H1 (cell line): ENCODE measurements at regions not wholly inside any gene's neighbourhood (a gene's known extent, or its start where the extent isn't known, plus 50 kb on each side); places are given as distances from the start of the nearest gene placed in this dataset.

Experiments
- CTCF ChIA-PET: fragments of 300-600 bp; sonication (Branson Sonifier 250); formaldehyde crosslinking; loops from one replicate; lab custom pipeline; 2021; ENCODE audit not compliant: partially characterized antibody; lab: Charles Lee
- POLR2A ChIA-PET: fragments of 300-600 bp; sonication (Branson Sonifier 250); formaldehyde crosslinking; loops from one replicate; lab custom pipeline; 2021; ENCODE audit warnings: inconsistent platforms; ENCODE audit not compliant: partially characterized antibody; lab: Charles Lee
- DNase-seq, 2 experiments: peaks; one replicate each; pipeline versions ENCODE4 v3.0.0 to v3.0.0-alpha.2; 2010 to 2022; ENCODE audit warnings: low spot score in 2 of 2, low read depth in 1 of 2, mixed read lengths in 1 of 2
- FAIRE-seq: peaks from 2 replicates; lab custom pipeline; 2011; peaks lifted over from hg19 to GRCh38; lab: Jason Lieb, UNC
- H2AFZ ChIP-seq: 2 replicates; pipeline ENCODE4 v1.8.1; 2012; ENCODE audit warnings: low read length, inconsistent platforms
- H2AK5ac ChIP-seq: 2 replicates; pipeline ENCODE4 v1.6.1; 2013; ENCODE audit warnings: low read depth, low read length
- H2BK120ac ChIP-seq: replicated peaks from 2 replicates; pipeline ENCODE3; 2013; ENCODE audit warnings: low read depth, low read length, inconsistent platforms
- H2BK12ac ChIP-seq: 2 replicates; pipeline ENCODE4 v1.6.1; 2013; ENCODE audit warnings: low read depth, low read length
- H2BK15ac ChIP-seq: 2 replicates; pipeline ENCODE4 v1.6.1; 2013; ENCODE audit warnings: low read length
- H2BK20ac ChIP-seq: 2 replicates; pipeline ENCODE4 v1.6.1; 2013; ENCODE audit warnings: low read length
- H2BK5ac ChIP-seq: 2 replicates; pipeline ENCODE4 v1.6.1; 2013; ENCODE audit warnings: low read depth, low read length
- H3K14ac ChIP-seq: 2 replicates; pipeline ENCODE4 v1.6.1; 2013; ENCODE audit warnings: inconsistent platforms; ENCODE audit not compliant: insufficient read length
- H3K18ac ChIP-seq: 2 replicates; pipeline ENCODE4 v1.6.1; 2013; ENCODE audit warnings: low read length; ENCODE audit errors: extremely low read depth
- H3K23ac ChIP-seq: 2 replicates; pipeline ENCODE4 v1.6.1; 2013; ENCODE audit warnings: inconsistent platforms; ENCODE audit not compliant: insufficient read length
- H3K23me2 ChIP-seq: 2 replicates; pipeline ENCODE4 v1.6.1; 2013; ENCODE audit warnings: low read depth, low read length
- H3K27ac ChIP-seq: 2 replicates; pipeline ENCODE4 v1.6.1; 2011; ENCODE audit warnings: low read depth, low read length, inconsistent platforms
- H3K27me3 ChIP-seq, 4 experiments: replicated peaks in 1 of 4; 1 replicate in 1 of 4; 2 replicates in 3 of 4; pipeline versions ENCODE4 v1.6.1 to v1.8.1; 2011 to 2013; ENCODE audit warnings: low read length in 3 of 4, mild to moderate bottlenecking in 3 of 4, inconsistent platforms in 2 of 4, mixed read lengths in 2 of 4, moderate library complexity in 1 of 4; ENCODE audit not compliant: control insufficient read depth in 3 of 4, insufficient read depth in 3 of 4; ENCODE audit errors: extremely low read depth in 1 of 4
- H3K36me3 ChIP-seq, 4 experiments: 2 replicates each; pipeline versions ENCODE4 v1.6.1 to v1.8.1; 2011 to 2013; ENCODE audit warnings: mild to moderate bottlenecking in 4 of 4, low read length in 3 of 4, moderate library complexity in 2 of 4, control low read depth in 1 of 4, inconsistent platforms in 1 of 4; ENCODE audit not compliant: insufficient read depth in 4 of 4, control insufficient read depth in 2 of 4
- H3K4ac ChIP-seq: replicated peaks from 2 replicates; pipeline ENCODE3; 2013; ENCODE audit warnings: low read length, low read depth, mixed read lengths, inconsistent platforms; ENCODE audit not compliant: insufficient read length
- H3K4me1 ChIP-seq, 4 experiments: replicated peaks in 1 of 4; 1 replicate in 1 of 4; 2 replicates in 3 of 4; pipeline versions ENCODE4 v1.6.1 to v1.8.1; 2011 to 2013; ENCODE audit warnings: low read length in 3 of 4, inconsistent platforms in 2 of 4, mixed read lengths in 1 of 4; ENCODE audit not compliant: insufficient read depth in 4 of 4, control insufficient read depth in 3 of 4
- H3K4me2 ChIP-seq, 2 experiments: 2 replicates each; pipeline versions ENCODE4 v1.6.1 to v1.8.1; 2011 to 2013; ENCODE audit warnings: low read depth in 2 of 2, low read length in 2 of 2, control low read depth in 1 of 2, inconsistent platforms in 1 of 2, mild to moderate bottlenecking in 1 of 2; ENCODE audit not compliant: insufficient read depth in 1 of 2
- H3K4me3 ChIP-seq, 4 experiments: fragments of 200-600, 300-600 bp in 1 of 4; sonication (generic), shearing (Covaris generic), sonication (Bioruptor Twin) in 1 of 4; 2 replicates each; pipeline versions ENCODE4 v1.5.1 to v1.8.1; 2011 to 2016; ENCODE audit warnings: low read length in 4 of 4, low read depth in 3 of 4, control low read depth in 2 of 4, inconsistent platforms in 2 of 4, mild to moderate bottlenecking in 2 of 4, mixed read lengths in 1 of 4, moderate library complexity in 1 of 4; ENCODE audit not compliant: insufficient read depth in 2 of 4; ENCODE audit errors: extremely low read depth in 1 of 4
- H3K56ac ChIP-seq: replicated peaks from 2 replicates; pipeline ENCODE3; 2013; ENCODE audit warnings: low read depth, mild to moderate bottlenecking, mixed read lengths, low read length, inconsistent platforms; ENCODE audit not compliant: insufficient read length
- H3K79me1 ChIP-seq: 2 replicates; pipeline ENCODE4 v1.6.1; 2013; ENCODE audit warnings: low read depth, low read length, control low read depth
- H3K79me2 ChIP-seq, 2 experiments: 2 replicates each; pipeline versions ENCODE4 v1.6.1 to v1.8.1; 2012 to 2013; ENCODE audit warnings: low read length in 2 of 2, mild to moderate bottlenecking in 2 of 2, inconsistent platforms in 1 of 2; ENCODE audit not compliant: insufficient read depth in 2 of 2, control insufficient read depth in 1 of 2
- H3K9ac ChIP-seq, 4 experiments: replicated peaks in 1 of 4; 1 replicate in 1 of 4; 2 replicates in 3 of 4; pipeline versions ENCODE4 v1.6.1 to v1.8.1; 2011 to 2013; ENCODE audit warnings: low read depth in 3 of 4, low read length in 3 of 4, control low read depth in 2 of 4, mild to moderate bottlenecking in 2 of 4, moderate library complexity in 2 of 4, inconsistent platforms in 1 of 4; ENCODE audit errors: extremely low read depth in 1 of 4
- H3K9me3 ChIP-seq, 2 experiments: 2 replicates each; pipeline versions ENCODE4 v1.6.1 to v1.8.1; 2012 to 2013; ENCODE audit warnings: mild to moderate bottlenecking in 2 of 2, moderate library complexity in 2 of 2, control low read depth in 1 of 2, inconsistent platforms in 1 of 2, low read depth in 1 of 2, low read length in 1 of 2, mixed read lengths in 1 of 2; ENCODE audit not compliant: insufficient read depth in 2 of 2
- H4K20me1 ChIP-seq, 2 experiments: replicated peaks in 1 of 2; 2 replicates each; pipeline versions ENCODE3 to v1.8.1; 2011 to 2013; ENCODE audit warnings: inconsistent platforms in 2 of 2, low read length in 2 of 2, mild to moderate bottlenecking in 1 of 2; ENCODE audit not compliant: insufficient read depth in 2 of 2, control insufficient read depth in 1 of 2
- H4K5ac ChIP-seq: 2 replicates; pipeline ENCODE4 v1.6.1; 2013; ENCODE audit warnings: low read length, low read depth, mixed read lengths, inconsistent platforms; ENCODE audit not compliant: insufficient read length
- H4K8ac ChIP-seq: 2 replicates; pipeline ENCODE4 v1.8.0; 2013; ENCODE audit warnings: mild to moderate bottlenecking, moderate library complexity, low read length, inconsistent platforms; ENCODE audit not compliant: insufficient read depth; ENCODE audit errors: extremely low read depth
- H4K91ac ChIP-seq: replicated peaks from 2 replicates; pipeline ENCODE3; 2013; ENCODE audit warnings: low read length, mixed read lengths, inconsistent platforms; ENCODE audit not compliant: insufficient read length
- MAFK ChIP-seq: IDR thresholded peaks from 2 replicates; pipeline ENCODE4 v1.6.1; 2012; ENCODE audit warnings: low read depth, mild to moderate bottlenecking, improper control_type of control experiment, low read length
- RNF2 ChIP-seq: fragments of 200-900, 300-1000 bp; sonication (generic); IDR thresholded peaks from 2 replicates; pipeline ENCODE4 v1.7.1; 2016; ENCODE audit warnings: borderline replicate concordance, low read depth, mild to moderate bottlenecking, antibody characterized with exemption, low read length; ENCODE audit not compliant: poor library complexity, severe bottlenecking; ENCODE audit errors: missing control alignments

DNA sequence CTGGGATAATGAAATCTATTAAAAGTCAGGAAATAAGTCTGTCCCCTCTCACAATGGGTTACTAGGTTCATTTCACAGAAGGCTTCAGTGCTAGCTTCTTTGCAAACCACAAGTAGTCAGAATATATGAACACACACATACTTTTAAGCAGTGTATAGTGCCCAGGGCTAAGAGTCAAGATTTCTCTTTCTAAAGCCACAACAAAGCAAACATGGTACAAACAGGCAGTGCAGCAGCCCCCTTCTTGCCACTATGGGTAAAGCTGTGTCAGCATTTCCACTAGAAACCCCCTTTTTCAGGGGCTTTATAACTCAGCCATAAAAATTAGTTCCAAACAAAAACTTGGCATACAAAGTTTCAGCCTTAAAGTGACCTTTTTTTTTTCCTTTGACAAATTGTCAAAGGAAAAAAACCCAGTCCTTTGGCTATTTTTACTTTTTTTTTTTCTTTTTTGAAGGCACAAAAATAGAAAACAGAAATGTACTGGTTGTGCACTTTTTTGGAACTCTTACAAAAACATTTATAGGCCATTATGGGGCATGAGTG, 315.4 kb downstream of the LMO4 start:
- Histone ChIP-seq H3K9me3 (no peaks in the 10 kb centered on the region), H3K4me2 (no peak overlapping the region; a peak in 1 of 4 replicates), H3K4me3 (0 out of 8 replicates have a peak overlapping the region, but pooled peaks of 1 of the 4 experiments have one; percentile 11), H3K23ac (no peak overlapping the region), H3K79me2 (no peaks in the 10 kb centered on the region), H3K79me1 (no peaks in the 10 kb centered on the region), H4K20me1 (no peaks in the 10 kb centered on the region), H3K27me3 (no peaks in the 10 kb centered on the region), H3K27ac (no peak overlapping the region), H2BK15ac (no peak overlapping the region), H2AK5ac (no peak overlapping the region), H3K4me1 (peaks cover 0 to 13% (median 12%) of the 10 kb centered on the region in 4 experiments; a peak in 6 of 7 replicates), H2BK120ac (peak overlapping the region; percentile 79), H4K5ac (no peak overlapping the region), H3K36me3 (no peaks in the 10 kb centered on the region), H3K56ac (no peak overlapping the region), H2BK5ac (peak overlapping the region; percentile 36; the same call in 1 of the 2 replicates), H3K18ac (no peak overlapping the region), H2BK12ac (no peak overlapping the region), H3K23me2 (no peaks in the 10 kb centered on the region), H3K4ac (no peak overlapping the region), H4K91ac (no peak overlapping the region), H2AFZ (no peak overlapping the region), H3K9ac (no peak overlapping the region)
- FAIRE-seq = no peak
- POLR2A ChIA-PET = no interaction called here
- CTCF ChIA-PET = interaction anchor here (1.2 kb wide), 1 partner anchor 23 kb away, joined by 3 read pairs; no protein-coding TSS in a partner anchor
- DNase-seq = no peak
- TF ChIP-seq RNF2 (no peak), MAFK (peak; percentile 62; the same call in 1 of the 2 replicates)
- TF ChIP-seq, all 59 proteins: peak for 1
- Histone ChIP-seq H2BK20ac (no peak overlapping the region), H3K14ac (no peak overlapping the region), H4K8ac (no peak overlapping the region)
